Dendritic cell treated with granulocyte-macrophage colony-stimulating factor and Interleukin-4, amounts not matched to agents 40 ng/mL and 50 ng/mL, for 4 days (primary cell): ENCODE measurements at regions not wholly inside any gene's neighbourhood (a gene's known extent, or its start where the extent isn't known, plus 50 kb on each side); places are given as distances from the start of the nearest gene placed in this dataset.
"Not testable (repeated sequence)": the region's sequence is repeated elsewhere in the genome, so short reads cannot be mapped to it uniquely, and the experiment has no call there.

Source experiments
- H3K27ac Mint-ChIP-seq: one replicate; pipeline ENCODE4 v1.8.0; 2022; ENCODE audit warnings: mild to moderate bottlenecking, mixed read lengths
- H3K27me3 Mint-ChIP-seq: one replicate; pipeline ENCODE4 v1.8.0; 2022; ENCODE audit warnings: mild to moderate bottlenecking, mixed read lengths
- H3K36me3 Mint-ChIP-seq: one replicate; pipeline ENCODE4 v1.8.0; 2022; ENCODE audit warnings: low read depth, mixed read lengths
- H3K4me1 Mint-ChIP-seq: one replicate; pipeline ENCODE4 v1.8.0; 2022; ENCODE audit warnings: low read depth, mixed read lengths
- H3K4me3 Mint-ChIP-seq: one replicate; pipeline ENCODE4 v1.8.0; 2022; ENCODE audit warnings: mild to moderate bottlenecking, moderate library complexity, mixed read lengths
- H3K9me3 Mint-ChIP-seq: one replicate; pipeline ENCODE4 v1.8.0; 2022; ENCODE audit warnings: mixed read lengths
- intact Hi-C: fragments of 100-400 bp; cut with micrococcal nuclease; formaldehyde crosslinking; loops from one replicate; pipeline ENCODE4 v1.15.0; 2022

DNA sequence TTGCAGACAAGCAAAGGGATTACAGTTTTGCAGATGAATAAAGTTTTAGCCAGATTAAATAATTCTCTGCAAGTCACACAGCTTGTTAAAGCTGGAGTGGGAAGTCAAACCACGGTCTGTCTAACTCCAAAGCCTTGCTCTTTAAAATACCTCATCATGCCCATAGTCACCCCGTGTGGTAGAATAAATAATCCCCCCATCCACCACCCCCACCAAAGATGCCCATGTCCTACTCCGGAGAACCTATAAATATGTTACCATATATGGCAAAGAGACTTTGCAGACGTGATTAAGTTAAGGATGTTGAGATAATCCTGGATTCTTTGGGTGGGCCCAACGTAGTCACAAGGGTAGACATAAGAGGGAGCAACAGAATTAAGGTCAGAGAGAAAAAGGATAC is 118.7 kb downstream of the BEND2 start:
- H3K27ac Mint-ChIP-seq, result no peak overlapping the region
- intact Hi-C loops, result no loop called here
- H3K9me3 Mint-ChIP-seq, result no peaks in the 10 kb centered on the region
- H3K4me3 Mint-ChIP-seq, result no peak overlapping the region
- H3K27me3 Mint-ChIP-seq, result peaks cover 9% of the 10 kb centered on the region
- H3K4me1 Mint-ChIP-seq, result no peaks in the 10 kb centered on the region
- no peaks in the 10 kb centered on the region for H3K36me3 Mint-ChIP-seq

GRCh38 chrX:18101087-18101486 is 119.6 kb downstream of the BEND2 start:
- Mint-ChIP-seq H3K27ac (no peak overlapping the region), H3K27me3 (peaks cover 9% of the 10 kb centered on the region), H3K4me1 (no peaks in the 10 kb centered on the region), H3K4me3 (no peak overlapping the region), H3K9me3 (no peaks in the 10 kb centered on the region), H3K36me3 (no peaks in the 10 kb centered on the region)
- intact Hi-C loops, result no loop called here

GRCh38 chrX:18099745-18100144 is 120.9 kb downstream of the BEND2 start:
- Mint-ChIP-seq H3K4me3 (no peak overlapping the region), H3K36me3 (no peaks in the 10 kb centered on the region), H3K9me3 (no peaks in the 10 kb centered on the region), H3K4me1 (no peaks in the 10 kb centered on the region), H3K27me3 (peaks cover 9% of the 10 kb centered on the region), H3K27ac (no peak overlapping the region)
- intact Hi-C loops, result no loop called here

- H3K4me3 Mint-ChIP-seq, result no peak overlapping the region
- H3K27me3 Mint-ChIP-seq, result peaks cover 9% of the 10 kb centered on the region
- H3K4me1 Mint-ChIP-seq, result no peaks in the 10 kb centered on the region
- H3K27ac Mint-ChIP-seq, result no peak overlapping the region
- intact Hi-C loops, result no loop called here
- H3K9me3 Mint-ChIP-seq, result no peaks in the 10 kb centered on the region
- no peaks in the 10 kb centered on the region for H3K36me3 Mint-ChIP-seq
Observed at GRCh38 chrX:18098763-18099162, 121.9 kb downstream of the BEND2 start.

- no peaks in the 10 kb centered on the region for H3K36me3 Mint-ChIP-seq
- H3K4me1 Mint-ChIP-seq, result no peaks in the 10 kb centered on the region
- H3K27ac Mint-ChIP-seq, result no peak overlapping the region
- no peak overlapping the region for H3K4me3 Mint-ChIP-seq
- no peaks in the 10 kb centered on the region for H3K27me3 Mint-ChIP-seq
- no peaks in the 10 kb centered on the region for H3K9me3 Mint-ChIP-seq
- intact Hi-C loops, result no loop called here
Observed at GRCh38 chrX:18076434-18076833, 144.3 kb downstream of the BEND2 start.

DNA sequence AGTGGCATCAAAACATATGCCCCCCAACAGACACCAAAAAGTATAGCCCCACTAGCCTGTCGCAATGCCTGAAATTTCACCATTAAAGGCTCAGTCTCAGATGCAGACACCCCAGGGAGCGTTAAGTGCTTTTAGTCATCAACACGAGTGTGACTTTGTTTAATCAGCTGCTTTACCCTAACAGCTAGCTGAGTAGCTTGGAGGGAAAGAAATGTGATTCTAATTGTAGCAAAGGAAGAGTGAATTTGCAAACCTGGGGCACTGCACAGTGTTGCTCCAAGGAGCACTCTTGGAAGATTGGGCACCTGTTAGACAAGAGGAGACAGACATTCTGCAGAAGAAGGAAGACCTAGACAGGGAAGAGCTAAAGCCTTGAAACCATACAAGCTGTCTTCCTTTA is 145.1 kb downstream of the BEND2 start:
- no peaks in the 10 kb centered on the region for H3K4me1 Mint-ChIP-seq
- H3K27me3 Mint-ChIP-seq, result no peaks in the 10 kb centered on the region
- H3K27ac Mint-ChIP-seq, result no peak overlapping the region
- H3K4me3 Mint-ChIP-seq, result no peak overlapping the region
- intact Hi-C loops, result no loop called here
- H3K36me3 Mint-ChIP-seq, result no peaks in the 10 kb centered on the region
- H3K9me3 Mint-ChIP-seq, result peaks cover 3% of the 10 kb centered on the region

- H3K27me3 Mint-ChIP-seq, H3K4me1 Mint-ChIP-seq, intact Hi-C loops, H3K9me3 Mint-ChIP-seq, H3K4me3 Mint-ChIP-seq, H3K36me3 Mint-ChIP-seq, H3K27ac Mint-ChIP-seq: not testable (repeated sequence)
Observed at GRCh38 chrX:18068045-18068444, 152.6 kb downstream of the BEND2 start.

DNA sequence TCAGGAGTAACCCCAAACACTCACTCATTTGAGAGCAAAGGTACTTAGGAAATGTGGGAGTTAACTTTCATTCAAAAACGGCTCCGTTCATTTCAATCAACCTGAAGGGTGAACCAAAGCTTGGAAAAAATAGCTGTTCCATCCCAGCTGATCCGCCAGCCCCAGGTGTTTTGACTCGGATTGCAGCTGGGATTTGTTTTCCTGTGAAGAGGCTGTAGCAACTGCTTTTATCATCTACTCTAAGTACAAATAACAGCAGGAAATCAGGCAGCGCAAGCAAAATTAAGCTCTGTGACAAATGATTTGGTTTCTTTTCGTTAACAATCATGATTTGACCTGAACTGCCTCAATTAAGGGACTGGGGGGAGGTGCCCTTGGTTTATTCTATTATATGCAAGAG is 154.7 kb downstream of the BEND2 start:
- H3K36me3 Mint-ChIP-seq, result no peaks in the 10 kb centered on the region
- peaks cover 9% of the 10 kb centered on the region for H3K9me3 Mint-ChIP-seq
- H3K27ac Mint-ChIP-seq, result no peak overlapping the region
- H3K27me3 Mint-ChIP-seq, result no peaks in the 10 kb centered on the region
- intact Hi-C loops, result no loop called here
- no peaks in the 10 kb centered on the region for H3K4me1 Mint-ChIP-seq
- no peak overlapping the region for H3K4me3 Mint-ChIP-seq

GRCh38 chrX:18051690-18052089 is 169.0 kb downstream of the BEND2 start:
- no peaks in the 10 kb centered on the region for H3K36me3 Mint-ChIP-seq
- no peaks in the 10 kb centered on the region for H3K9me3 Mint-ChIP-seq
- H3K27ac Mint-ChIP-seq, result no peak overlapping the region
- no peak overlapping the region for H3K4me3 Mint-ChIP-seq
- no peaks in the 10 kb centered on the region for H3K4me1 Mint-ChIP-seq
- intact Hi-C loops, result no loop called here
- no peaks in the 10 kb centered on the region for H3K27me3 Mint-ChIP-seq

- Mint-ChIP-seq H3K27ac (no peak overlapping the region), H3K4me1 (no peaks in the 10 kb centered on the region), H3K36me3 (no peaks in the 10 kb centered on the region)
Observed at GRCh38 chrX:18047491-18047890, 173.2 kb downstream of the BEND2 start.

DNA sequence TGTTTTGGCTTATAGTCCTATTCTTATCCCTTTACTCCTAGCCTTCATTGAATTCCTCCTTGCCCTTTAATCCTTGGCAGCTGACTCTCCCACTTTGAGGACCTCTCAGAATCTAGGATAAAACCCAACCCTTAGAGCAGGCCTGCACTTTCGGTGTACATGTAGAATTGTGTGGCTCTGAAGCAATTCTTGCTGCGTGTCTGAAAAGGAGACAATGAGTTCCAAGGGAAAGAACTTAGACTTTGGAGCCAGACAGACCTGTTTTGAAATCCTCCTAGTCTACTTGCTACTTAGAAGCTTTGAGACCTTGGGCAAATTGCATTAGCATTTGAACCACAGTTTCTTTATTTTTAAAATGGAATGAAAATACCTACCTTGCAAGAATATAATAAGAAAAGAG is 175.2 kb downstream of the BEND2 start:
- H3K27me3 Mint-ChIP-seq, result no peaks in the 10 kb centered on the region
- H3K36me3 Mint-ChIP-seq, result no peaks in the 10 kb centered on the region
- intact Hi-C loops, result no loop called here

More at GRCh38 chrX:18047491-18047890, 173.2 kb downstream of the BEND2 start:
- Mint-ChIP-seq H3K27me3 (no peaks in the 10 kb centered on the region), H3K4me3 (no peak overlapping the region), H3K9me3 (no peaks in the 10 kb centered on the region)
- intact Hi-C loops, result no loop called here

DNA sequence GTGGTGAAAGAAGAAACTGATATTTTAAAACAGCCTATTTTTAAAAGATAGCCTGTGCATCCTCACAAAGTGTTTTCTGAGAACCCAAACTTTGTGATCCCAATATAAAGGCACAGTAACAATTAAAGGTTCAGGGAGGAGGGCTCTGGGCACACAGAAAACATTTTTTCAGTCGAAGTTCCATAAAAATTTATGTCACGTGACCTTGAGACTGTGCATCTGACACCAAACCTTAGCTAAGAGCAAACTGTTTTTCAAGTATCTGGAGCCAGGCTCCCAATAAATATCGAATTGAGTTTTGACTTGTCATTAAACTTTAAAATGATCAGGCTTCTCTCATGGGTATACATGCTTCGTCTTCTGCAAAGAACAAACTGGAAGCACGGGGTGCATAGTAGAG is 177.9 kb downstream of the BEND2 start:
- no peaks in the 10 kb centered on the region for H3K36me3 Mint-ChIP-seq
- H3K4me1 Mint-ChIP-seq, result no peaks in the 10 kb centered on the region
- H3K9me3 Mint-ChIP-seq, result no peaks in the 10 kb centered on the region
- H3K4me3 Mint-ChIP-seq, result no peak overlapping the region
- no peak overlapping the region for H3K27ac Mint-ChIP-seq
- no peaks in the 10 kb centered on the region for H3K27me3 Mint-ChIP-seq
- intact Hi-C loops, result no loop called here

More for the DNA sequence above, 175.2 kb downstream of the BEND2 start:
- no peaks in the 10 kb centered on the region for H3K4me1 Mint-ChIP-seq
- no peaks in the 10 kb centered on the region for H3K9me3 Mint-ChIP-seq
- no peak overlapping the region for H3K4me3 Mint-ChIP-seq
- H3K27ac Mint-ChIP-seq, result no peak overlapping the region

DNA sequence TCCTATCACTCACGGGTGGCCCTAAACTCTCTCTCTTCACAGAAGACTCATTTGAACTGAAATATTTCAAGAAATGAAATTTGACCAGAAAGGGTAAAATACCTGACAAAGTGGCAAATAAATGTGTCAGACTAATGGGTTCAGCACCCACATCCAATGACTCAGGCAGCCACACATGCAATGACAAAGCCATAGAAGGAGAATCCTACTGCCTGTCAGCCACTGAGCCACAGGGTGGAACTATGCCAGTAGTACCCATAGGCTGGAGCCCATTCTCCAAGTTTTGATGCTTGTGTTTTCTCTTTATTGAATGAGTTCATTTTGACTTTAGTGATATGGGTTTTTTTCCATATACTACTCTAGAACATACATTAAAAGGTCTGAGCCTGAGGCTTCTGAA is 179.0 kb downstream of the BEND2 start:
- Mint-ChIP-seq H3K36me3 (no peaks in the 10 kb centered on the region), H3K27me3 (no peaks in the 10 kb centered on the region), H3K27ac (no peak overlapping the region), H3K4me3 (no peak overlapping the region), H3K4me1 (no peaks in the 10 kb centered on the region), H3K9me3 (no peaks in the 10 kb centered on the region)
- intact Hi-C loops, result no loop called here

- no peaks in the 10 kb centered on the region for H3K27me3 Mint-ChIP-seq
- H3K4me3 Mint-ChIP-seq, result no peak overlapping the region
- no peaks in the 10 kb centered on the region for H3K9me3 Mint-ChIP-seq
- H3K27ac Mint-ChIP-seq, result no peak overlapping the region
- intact Hi-C loops, result no loop called here
- H3K36me3 Mint-ChIP-seq, result no peaks in the 10 kb centered on the region
- no peaks in the 10 kb centered on the region for H3K4me1 Mint-ChIP-seq
Observed at GRCh38 chrX:18039023-18039422, 177.9 kb upstream of the RAI2 start.

DNA sequence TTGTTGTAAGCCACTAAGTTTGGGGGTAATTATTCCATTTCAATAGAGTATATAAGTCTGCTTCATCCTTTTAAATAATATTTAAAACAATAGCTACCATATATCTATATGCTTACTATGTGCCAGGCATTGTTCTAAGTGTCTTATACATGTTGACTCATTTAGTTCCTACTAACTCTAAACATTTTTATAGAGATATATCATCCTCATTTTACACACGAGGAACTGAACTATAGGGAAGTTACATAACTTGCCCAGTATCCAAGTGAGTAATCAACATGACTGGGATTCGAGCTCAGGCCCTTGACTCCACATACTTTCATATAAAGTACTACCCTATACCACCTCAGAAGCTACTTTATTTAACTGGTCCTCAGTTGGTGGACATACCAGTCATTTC is 175.3 kb upstream of the RAI2 start:
- no peaks in the 10 kb centered on the region for H3K9me3 Mint-ChIP-seq
- intact Hi-C loops, result no loop called here
- H3K27ac Mint-ChIP-seq, result no peak overlapping the region
- no peak overlapping the region for H3K4me3 Mint-ChIP-seq
- no peaks in the 10 kb centered on the region for H3K27me3 Mint-ChIP-seq
- H3K4me1 Mint-ChIP-seq, result no peaks in the 10 kb centered on the region
- H3K36me3 Mint-ChIP-seq, result no peaks in the 10 kb centered on the region

GRCh38 chrX:18034945-18035344 is 173.8 kb upstream of the RAI2 start:
- H3K9me3 Mint-ChIP-seq, result peaks cover 9% of the 10 kb centered on the region
- H3K27me3 Mint-ChIP-seq, result no peaks in the 10 kb centered on the region
- intact Hi-C loops, result no loop called here
- no peak overlapping the region for H3K27ac Mint-ChIP-seq
- no peaks in the 10 kb centered on the region for H3K4me1 Mint-ChIP-seq
- H3K36me3 Mint-ChIP-seq, result no peaks in the 10 kb centered on the region
- no peak overlapping the region for H3K4me3 Mint-ChIP-seq
